ENCODE measurements at regions not wholly inside any gene's neighbourhood (a gene's known extent, or its start where the extent isn't known, plus 50 kb on each side); places are given as distances from the start of the nearest gene placed in this dataset.

GRCh38 chr18:27614951-27615844, 430.1 kb upstream of the CHST9 start:
- Histone ChIP-seq H3K9ac (ENCODE audit: low read depth in 2 of 2, low read length in 2 of 2) (no peak overlapping the region), H3K27me3 (no peaks in the 10 kb centered on the region), H3K27ac (no peak overlapping the region), H3K4me1 (no peaks in the 10 kb centered on the region), H3K9me3 (no peaks in the 10 kb centered on the region), H3K36me3 (no peaks in the 10 kb centered on the region), H3K4me3 (no peak overlapping the region)
- no peak for TF ChIP-seq CTCF (IDR thresholded peaks at IDR 0.05)
- no peak for DNase-seq
- intact Hi-C loops (cut with DNase I) = no loop called here

- DNase-seq = no peak
- no peak overlapping the region for H3K27ac ChIP-seq
- no peaks in the 10 kb centered on the region for H3K36me3 ChIP-seq
- no peaks in the 10 kb centered on the region for H3K4me1 ChIP-seq
- H3K9ac ChIP-seq (ENCODE audit: low read depth in 2 of 2, low read length in 2 of 2) = no peak overlapping the region
- H3K27me3 ChIP-seq = no peaks in the 10 kb centered on the region
- intact Hi-C loops (cut with DNase I) = loop anchor here (10.0 kb wide), 2 partner anchors 576 to 794 kb away; no protein-coding TSS in a partner anchor
- no peak overlapping the region for H3K4me3 ChIP-seq
- no peaks in the 10 kb centered on the region for H3K9me3 ChIP-seq
- TF ChIP-seq CTCF (IDR thresholded peaks at IDR 0.05) = no peak
These were observed 424.1 kb upstream of the CHST9 start for GRCh38 chr18:27609221-27609620.

GRCh38 chr18:27608742-27609141, 423.6 kb upstream of the CHST9 start:
- H3K9me3 ChIP-seq = no peaks in the 10 kb centered on the region
- H3K4me1 ChIP-seq = no peaks in the 10 kb centered on the region
- no peak overlapping the region for H3K27ac ChIP-seq
- no peak for TF ChIP-seq CTCF (IDR thresholded peaks at IDR 0.05)
- H3K36me3 ChIP-seq = no peaks in the 10 kb centered on the region
- no peaks in the 10 kb centered on the region for H3K27me3 ChIP-seq
- no peak overlapping the region for H3K9ac ChIP-seq (ENCODE audit: low read depth in 2 of 2, low read length in 2 of 2)
- intact Hi-C loops (cut with DNase I) = loop anchor here (10.0 kb wide), 2 partner anchors 576 to 794 kb away; no protein-coding TSS in a partner anchor
- no peak for DNase-seq
- no peak overlapping the region for H3K4me3 ChIP-seq

GRCh38 chr18:27608174-27608573, 423.1 kb upstream of the CHST9 start:
- H3K9me3 ChIP-seq = no peaks in the 10 kb centered on the region
- H3K27ac ChIP-seq = no peak overlapping the region
- H3K27me3 ChIP-seq = no peaks in the 10 kb centered on the region
- H3K4me1 ChIP-seq = no peaks in the 10 kb centered on the region
- intact Hi-C loops (cut with DNase I) = loop anchor here (10.0 kb wide), 2 partner anchors 577 to 793 kb away; no protein-coding TSS in a partner anchor
- no peaks in the 10 kb centered on the region for H3K36me3 ChIP-seq
- no peak for TF ChIP-seq CTCF (IDR thresholded peaks at IDR 0.05)
- DNase-seq = no peak
- H3K4me3 ChIP-seq = no peak overlapping the region
- H3K9ac ChIP-seq (ENCODE audit: low read depth in 2 of 2, low read length in 2 of 2) = no peak overlapping the region

GRCh38 chr18:27606741-27607140, 421.6 kb upstream of the CHST9 start:
- H3K27ac ChIP-seq = no peak overlapping the region
- intact Hi-C loops (cut with DNase I) = loop anchor here (10.0 kb wide), 2 partner anchors 578 to 792 kb away; no protein-coding TSS in a partner anchor
- H3K9me3 ChIP-seq = no peaks in the 10 kb centered on the region
- H3K27me3 ChIP-seq = no peaks in the 10 kb centered on the region
- no peaks in the 10 kb centered on the region for H3K36me3 ChIP-seq
- H3K4me1 ChIP-seq = no peaks in the 10 kb centered on the region
- DNase-seq = no peak
- no peak overlapping the region for H3K4me3 ChIP-seq
- no peak for TF ChIP-seq CTCF (IDR thresholded peaks at IDR 0.05)
- no peak overlapping the region for H3K9ac ChIP-seq (ENCODE audit: low read depth in 2 of 2, low read length in 2 of 2)
